K562 (cell line): ENCODE measurements at regions not wholly inside any gene's neighbourhood (a gene's known extent, or its start where the extent isn't known, plus 50 kb on each side); places are given as distances from the start of the nearest gene placed in this dataset.

Experiments used
- ATF7 ChIP-seq: fragments of 450-650 bp; IDR thresholded peaks from 2 replicates; pipeline ENCODE4 v1.7.1; 2014; ENCODE audit warnings: mild to moderate bottlenecking, moderate library complexity
- FOXM1 ChIP-seq, 2 experiments: fragments of 450-650 bp in 1 of 2; sonication (generic) in 1 of 2; formaldehyde crosslinking in 1 of 2; IDR thresholded peaks; 2 replicates each; pipeline versions ENCODE4 v1.6.1 to v1.9.0; 2017 to 2022; ENCODE audit warnings: low read depth in 2 of 2, mild to moderate bottlenecking in 2 of 2, missing genetic modification reagents in 1 of 2, moderate library complexity in 1 of 2
- LARP7 ChIP-seq: fragments of 450-650 bp; IDR thresholded peaks from 2 replicates; pipeline ENCODE4 v1.6.1; 2016
- MCM2 ChIP-seq: fragments of 450-650 bp; IDR thresholded peaks from 2 replicates; pipeline ENCODE4 v1.6.1; 2017; ENCODE audit warnings: low read depth, mild to moderate bottlenecking
- POLR3A ChIP-seq: IDR thresholded peaks from 2 replicates; pipeline ENCODE4 v1.6.1; 2011; ENCODE audit warnings: borderline replicate concordance, mild to moderate bottlenecking, moderate library complexity; ENCODE audit not compliant: insufficient read length, insufficient read depth; ENCODE audit errors: extremely low read depth
- PRPF4 ChIP-seq: fragments of 200-400 bp; formaldehyde crosslinking; IDR thresholded peaks from one replicate; pipeline ENCODE4 v1.6.1; 2017; ENCODE audit warnings: low read length, low read depth, mild to moderate bottlenecking; ENCODE audit not compliant: insufficient read depth, poor library complexity, severe bottlenecking
- RCOR1 ChIP-seq, 2 experiments: IDR thresholded peaks; 2 replicates each; pipeline ENCODE4 v1.6.1; 2012; ENCODE audit warnings: low read depth in 2 of 2, low read length in 2 of 2, borderline replicate concordance in 1 of 2, improper control_type of control experiment in 1 of 2
- SRF ChIP-seq, 2 experiments: fragments of 250-450, 450-650 bp in 1 of 2; sonication (Bioruptor Pico) in 1 of 2; sonication (generic) in 1 of 2; formaldehyde crosslinking; IDR thresholded peaks; 2 replicates each; pipeline versions ENCODE4 v1.5.0 to v1.5.1; 2020 to 2022; ENCODE audit warnings: mild to moderate bottlenecking in 1 of 2, missing genetic modification reagents in 1 of 2
- ZNF140 ChIP-seq: fragments of 250-450 bp; sonication (Bioruptor Pico); IDR thresholded peaks from 2 replicates; pipeline ENCODE4 v1.8.0; 2021; ENCODE audit warnings: moderate library complexity, mild to moderate bottlenecking, inconsistent platforms
- ZNF239 ChIP-seq: fragments of 250-450 bp; sonication (Bioruptor Pico); IDR thresholded peaks from 2 replicates; pipeline ENCODE4 v1.4.0; 2020; ENCODE audit warnings: mild to moderate bottlenecking
- ZNF347 ChIP-seq: fragments of 450-650 bp; formaldehyde crosslinking; IDR thresholded peaks from 2 replicates; pipeline ENCODE4 v1.4.0; 2020; ENCODE audit warnings: low read depth, mild to moderate bottlenecking, moderate library complexity
- ZNF551 ChIP-seq: fragments of 250-450 bp; sonication (Bioruptor Pico); IDR thresholded peaks from 2 replicates; pipeline ENCODE4 v1.5.0; 2021; ENCODE audit warnings: mild to moderate bottlenecking, moderate library complexity
- TF ChIP-seq, protein P1 (sequence below): sonication (generic); formaldehyde crosslinking; IDR thresholded peaks from 2 replicates; pipeline ENCODE4 v1.8.0; 2022; ENCODE audit warnings: missing genetic modification reagents, mild to moderate bottlenecking, borderline replicate concordance
- TF ChIP-seq, protein P2 (sequence below): IDR thresholded peaks from 2 replicates; pipeline ENCODE4 v1.6.1; 2011; ENCODE audit warnings: borderline replicate concordance, low read depth, mild to moderate bottlenecking, moderate library complexity, low read length; ENCODE audit not compliant: insufficient read depth, poor library complexity, severe bottlenecking
- TF ChIP-seq, protein P3 (sequence below): fragments of 250-450 bp; sonication (Bioruptor Pico); IDR thresholded peaks from 2 replicates; pipeline ENCODE4 v1.4.0; 2020

DNA sequence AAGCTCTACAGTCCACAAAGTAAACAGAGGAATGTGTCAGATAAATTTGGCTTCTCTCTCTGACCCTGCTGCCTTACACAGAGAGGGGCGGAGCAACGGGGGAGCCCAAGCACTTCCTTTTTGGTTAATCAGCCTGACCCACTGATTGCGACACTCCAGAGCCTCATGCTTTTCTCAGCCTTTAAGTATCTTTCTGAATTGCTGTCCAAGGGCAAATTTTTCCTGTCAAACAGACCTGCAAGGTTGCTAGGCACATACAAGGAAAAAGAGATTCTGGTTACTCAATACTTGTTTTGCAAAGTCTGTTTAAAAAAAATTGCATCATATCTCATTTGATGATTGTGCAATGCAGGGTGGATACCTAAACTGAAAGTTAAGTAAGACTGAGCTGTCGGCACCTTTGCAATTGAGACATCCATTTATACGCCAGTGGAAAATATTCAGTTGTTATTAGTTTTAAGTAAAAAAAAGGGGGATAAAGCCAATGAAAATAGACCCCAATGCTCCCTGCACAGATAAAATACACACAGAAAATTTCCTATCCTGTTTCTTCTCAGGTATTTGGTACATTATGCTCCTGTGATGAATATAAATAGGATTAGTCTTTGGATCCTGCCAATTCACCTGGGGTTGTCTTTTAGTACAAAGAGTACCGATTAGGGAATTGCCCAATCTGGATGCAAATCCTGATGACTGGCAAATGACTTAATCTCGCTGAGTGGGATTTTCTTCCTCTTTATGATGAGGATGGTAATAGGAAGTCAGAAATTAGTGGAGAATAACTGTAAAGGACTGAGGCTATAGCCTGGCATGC is 260.2 kb upstream of the TRIB2 start (continued):
- TF ChIP-seq, protein P1, sequence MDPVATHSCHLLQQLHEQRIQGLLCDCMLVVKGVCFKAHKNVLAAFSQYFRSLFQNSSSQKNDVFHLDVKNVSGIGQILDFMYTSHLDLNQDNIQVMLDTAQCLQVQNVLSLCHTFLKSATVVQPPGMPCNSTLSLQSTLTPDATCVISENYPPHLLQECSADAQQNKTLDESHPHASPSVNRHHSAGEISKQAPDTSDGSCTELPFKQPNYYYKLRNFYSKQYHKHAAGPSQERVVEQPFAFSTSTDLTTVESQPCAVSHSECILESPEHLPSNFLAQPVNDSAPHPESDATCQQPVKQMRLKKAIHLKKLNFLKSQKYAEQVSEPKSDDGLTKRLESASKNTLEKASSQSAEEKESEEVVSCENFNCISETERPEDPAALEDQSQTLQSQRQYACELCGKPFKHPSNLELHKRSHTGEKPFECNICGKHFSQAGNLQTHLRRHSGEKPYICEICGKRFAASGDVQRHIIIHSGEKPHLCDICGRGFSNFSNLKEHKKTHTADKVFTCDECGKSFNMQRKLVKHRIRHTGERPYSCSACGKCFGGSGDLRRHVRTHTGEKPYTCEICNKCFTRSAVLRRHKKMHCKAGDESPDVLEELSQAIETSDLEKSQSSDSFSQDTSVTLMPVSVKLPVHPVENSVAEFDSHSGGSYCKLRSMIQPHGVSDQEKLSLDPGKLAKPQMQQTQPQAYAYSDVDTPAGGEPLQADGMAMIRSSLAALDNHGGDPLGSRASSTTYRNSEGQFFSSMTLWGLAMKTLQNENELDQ (CRISPR knock-in tag) = no peak
- TF ChIP-seq ATF7 (peak; percentile 88), SRF (CRISPR knock-in tag; IDR thresholded peaks at IDR 0.05) (peak in 1 of 2 experiments; percentile 23; a peak in 1 of 4 replicates), FOXM1 (IDR thresholded peaks at IDR 0.05; ENCODE audit: low read depth) (no peak; the same call in 1 of the 2 replicates), FOXM1 (CRISPR knock-in tag; IDR thresholded peaks at IDR 0.05; ENCODE audit: low read depth) (no peak), LARP7 (no peak), ZNF551 (CRISPR knock-in tag) (no peak), PRPF4 (no peak), MCM2 (no peak), POLR3A (no peak), ZNF239 (no peak), ZNF140 (CRISPR knock-in tag) (no peak), ZNF347 (no peak), RCOR1 (IDR thresholded peaks at IDR 0.05; ENCODE audit: borderline replicate concordance in 1 of 2, low read depth in 2 of 2, low read length in 2 of 2) (peak in 1 of 2 experiments; percentile 25; a peak in 1 of 4 replicates)
- TF ChIP-seq, protein P2, sequence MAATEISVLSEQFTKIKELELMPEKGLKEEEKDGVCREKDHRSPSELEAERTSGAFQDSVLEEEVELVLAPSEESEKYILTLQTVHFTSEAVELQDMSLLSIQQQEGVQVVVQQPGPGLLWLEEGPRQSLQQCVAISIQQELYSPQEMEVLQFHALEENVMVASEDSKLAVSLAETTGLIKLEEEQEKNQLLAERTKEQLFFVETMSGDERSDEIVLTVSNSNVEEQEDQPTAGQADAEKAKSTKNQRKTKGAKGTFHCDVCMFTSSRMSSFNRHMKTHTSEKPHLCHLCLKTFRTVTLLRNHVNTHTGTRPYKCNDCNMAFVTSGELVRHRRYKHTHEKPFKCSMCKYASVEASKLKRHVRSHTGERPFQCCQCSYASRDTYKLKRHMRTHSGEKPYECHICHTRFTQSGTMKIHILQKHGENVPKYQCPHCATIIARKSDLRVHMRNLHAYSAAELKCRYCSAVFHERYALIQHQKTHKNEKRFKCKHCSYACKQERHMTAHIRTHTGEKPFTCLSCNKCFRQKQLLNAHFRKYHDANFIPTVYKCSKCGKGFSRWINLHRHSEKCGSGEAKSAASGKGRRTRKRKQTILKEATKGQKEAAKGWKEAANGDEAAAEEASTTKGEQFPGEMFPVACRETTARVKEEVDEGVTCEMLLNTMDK = no peak
- TF ChIP-seq, protein P3, sequence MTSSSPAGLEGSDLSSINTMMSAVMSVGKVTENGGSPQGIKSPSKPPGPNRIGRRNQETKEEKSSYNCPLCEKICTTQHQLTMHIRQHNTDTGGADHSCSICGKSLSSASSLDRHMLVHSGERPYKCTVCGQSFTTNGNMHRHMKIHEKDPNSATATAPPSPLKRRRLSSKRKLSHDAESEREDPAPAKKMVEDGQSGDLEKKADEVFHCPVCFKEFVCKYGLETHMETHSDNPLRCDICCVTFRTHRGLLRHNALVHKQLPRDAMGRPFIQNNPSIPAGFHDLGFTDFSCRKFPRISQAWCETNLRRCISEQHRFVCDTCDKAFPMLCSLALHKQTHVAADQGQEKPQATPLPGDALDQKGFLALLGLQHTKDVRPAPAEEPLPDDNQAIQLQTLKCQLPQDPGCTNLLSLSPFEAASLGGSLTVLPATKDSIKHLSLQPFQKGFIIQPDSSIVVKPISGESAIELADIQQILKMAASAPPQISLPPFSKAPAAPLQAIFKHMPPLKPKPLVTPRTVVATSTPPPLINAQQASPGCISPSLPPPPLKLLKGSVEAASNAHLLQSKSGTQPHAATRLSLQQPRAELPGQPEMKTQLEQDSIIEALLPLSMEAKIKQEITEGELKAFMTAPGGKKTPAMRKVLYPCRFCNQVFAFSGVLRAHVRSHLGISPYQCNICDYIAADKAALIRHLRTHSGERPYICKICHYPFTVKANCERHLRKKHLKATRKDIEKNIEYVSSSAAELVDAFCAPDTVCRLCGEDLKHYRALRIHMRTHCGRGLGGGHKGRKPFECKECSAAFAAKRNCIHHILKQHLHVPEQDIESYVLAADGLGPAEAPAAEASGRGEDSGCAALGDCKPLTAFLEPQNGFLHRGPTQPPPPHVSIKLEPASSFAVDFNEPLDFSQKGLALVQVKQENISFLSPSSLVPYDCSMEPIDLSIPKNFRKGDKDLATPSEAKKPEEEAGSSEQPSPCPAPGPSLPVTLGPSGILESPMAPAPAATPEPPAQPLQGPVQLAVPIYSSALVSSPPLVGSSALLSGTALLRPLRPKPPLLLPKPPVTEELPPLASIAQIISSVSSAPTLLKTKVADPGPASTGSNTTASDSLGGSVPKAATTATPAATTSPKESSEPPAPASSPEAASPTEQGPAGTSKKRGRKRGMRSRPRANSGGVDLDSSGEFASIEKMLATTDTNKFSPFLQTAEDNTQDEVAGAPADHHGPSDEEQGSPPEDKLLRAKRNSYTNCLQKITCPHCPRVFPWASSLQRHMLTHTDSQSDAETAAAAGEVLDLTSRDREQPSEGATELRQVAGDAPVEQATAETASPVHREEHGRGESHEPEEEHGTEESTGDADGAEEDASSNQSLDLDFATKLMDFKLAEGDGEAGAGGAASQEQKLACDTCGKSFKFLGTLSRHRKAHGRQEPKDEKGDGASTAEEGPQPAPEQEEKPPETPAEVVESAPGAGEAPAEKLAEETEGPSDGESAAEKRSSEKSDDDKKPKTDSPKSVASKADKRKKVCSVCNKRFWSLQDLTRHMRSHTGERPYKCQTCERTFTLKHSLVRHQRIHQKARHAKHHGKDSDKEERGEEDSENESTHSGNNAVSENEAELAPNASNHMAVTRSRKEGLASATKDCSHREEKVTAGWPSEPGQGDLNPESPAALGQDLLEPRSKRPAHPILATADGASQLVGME (CRISPR knock-in tag) = no peak
